ENCODE measurements at regions not wholly inside any gene's neighbourhood (a gene's known extent, or its start where the extent isn't known, plus 50 kb on each side); places are given as distances from the start of the nearest gene placed in this dataset.

DNA sequence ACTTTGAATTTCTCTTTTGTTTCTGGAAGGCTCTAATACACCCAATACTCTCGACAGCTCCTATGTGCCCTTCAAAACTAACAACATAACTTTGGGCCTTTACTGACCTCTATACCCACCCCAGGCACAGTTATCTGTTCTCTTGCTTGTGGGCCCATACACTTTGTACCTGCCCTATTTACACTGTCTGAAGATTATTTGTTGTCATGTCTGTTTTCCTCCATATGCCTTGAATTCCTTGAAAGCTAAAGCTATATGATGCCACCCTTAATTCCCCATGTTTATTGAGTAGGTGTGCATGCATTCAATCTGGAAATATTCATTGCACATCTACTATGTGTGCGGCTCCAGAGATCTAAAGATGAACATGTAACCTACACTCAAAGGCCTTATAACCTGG, 267.6 kb downstream of the PLPP3 start:
- TF ChIP-seq, protein P1, sequence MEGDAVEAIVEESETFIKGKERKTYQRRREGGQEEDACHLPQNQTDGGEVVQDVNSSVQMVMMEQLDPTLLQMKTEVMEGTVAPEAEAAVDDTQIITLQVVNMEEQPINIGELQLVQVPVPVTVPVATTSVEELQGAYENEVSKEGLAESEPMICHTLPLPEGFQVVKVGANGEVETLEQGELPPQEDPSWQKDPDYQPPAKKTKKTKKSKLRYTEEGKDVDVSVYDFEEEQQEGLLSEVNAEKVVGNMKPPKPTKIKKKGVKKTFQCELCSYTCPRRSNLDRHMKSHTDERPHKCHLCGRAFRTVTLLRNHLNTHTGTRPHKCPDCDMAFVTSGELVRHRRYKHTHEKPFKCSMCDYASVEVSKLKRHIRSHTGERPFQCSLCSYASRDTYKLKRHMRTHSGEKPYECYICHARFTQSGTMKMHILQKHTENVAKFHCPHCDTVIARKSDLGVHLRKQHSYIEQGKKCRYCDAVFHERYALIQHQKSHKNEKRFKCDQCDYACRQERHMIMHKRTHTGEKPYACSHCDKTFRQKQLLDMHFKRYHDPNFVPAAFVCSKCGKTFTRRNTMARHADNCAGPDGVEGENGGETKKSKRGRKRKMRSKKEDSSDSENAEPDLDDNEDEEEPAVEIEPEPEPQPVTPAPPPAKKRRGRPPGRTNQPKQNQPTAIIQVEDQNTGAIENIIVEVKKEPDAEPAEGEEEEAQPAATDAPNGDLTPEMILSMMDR (conservative IDR thresholded peaks at IDR 0.05; ENCODE audit: low read depth, low read length), result no peak
- TF ChIP-seq EZH2phosphoT487 (IDR thresholded peaks at IDR 0.05; ENCODE audit: borderline replicate concordance, low read length), result no peak
